Mucosa of rectum (tissue), 2 donors: ENCODE measurements at regions not wholly inside any gene's neighbourhood (a gene's known extent, or its start where the extent isn't known, plus 50 kb on each side); places are given as distances from the start of the nearest gene placed in this dataset.
"Not testable (repeated sequence)": the region's sequence is repeated elsewhere in the genome, so short reads cannot be mapped to it uniquely, and the experiment has no call there.

Experiments
- H3K27ac ChIP-seq, 2 donors: one replicate each; pipeline ENCODE4 v1.7.0; 2013; ENCODE audit warnings: inconsistent platforms in 2 of 2, low read depth in 2 of 2, low read length in 2 of 2
- H3K27me3 ChIP-seq, 2 donors: one replicate each; pipeline ENCODE4 v1.7.0; 2013; ENCODE audit warnings: low read length in 2 of 2; ENCODE audit not compliant: control insufficient read depth in 2 of 2, insufficient read depth in 2 of 2
- H3K36me3 ChIP-seq, 2 donors: one replicate each; pipeline ENCODE4 v1.7.0; 2013; ENCODE audit warnings: low read length in 2 of 2; ENCODE audit not compliant: control insufficient read depth in 2 of 2, insufficient read depth in 2 of 2
- H3K4me1 ChIP-seq, 2 donors: one replicate each; pipeline ENCODE4 v1.7.0; 2013; ENCODE audit warnings: low read length in 2 of 2, mild to moderate bottlenecking in 1 of 2; ENCODE audit not compliant: control insufficient read depth in 2 of 2, insufficient read depth in 2 of 2
- H3K4me3 ChIP-seq, 2 donors: one replicate each; pipeline ENCODE4 v1.7.0; 2013; ENCODE audit warnings: low read length in 2 of 2
- H3K9ac ChIP-seq, 2 donors: one replicate each; pipeline ENCODE4 v1.7.0; 2013; ENCODE audit warnings: low read length in 2 of 2, low read depth in 1 of 2, mild to moderate bottlenecking in 1 of 2
- H3K9me3 ChIP-seq, 2 donors: one replicate each; pipeline ENCODE4 v1.7.0; 2013; ENCODE audit warnings: low read length in 2 of 2; ENCODE audit not compliant: control insufficient read depth in 2 of 2
- donor health status: healthy.
- donor health status: Normal muscosa, but diverticular disease.

GRCh38 chr7:67917437-67917755 is 920.8 kb downstream of the TYW1 start:
- Histone ChIP-seq H3K9me3 (peaks cover 0 to 2% of the 10 kb centered on the region in 2 donors), H3K4me1 (no peaks in the 10 kb centered on the region), H3K27ac (no peak overlapping the region), H3K4me3 (no peak overlapping the region), H3K9ac (no peak overlapping the region), H3K27me3 (no peaks in the 10 kb centered on the region), H3K36me3 (no peaks in the 10 kb centered on the region)

DNA sequence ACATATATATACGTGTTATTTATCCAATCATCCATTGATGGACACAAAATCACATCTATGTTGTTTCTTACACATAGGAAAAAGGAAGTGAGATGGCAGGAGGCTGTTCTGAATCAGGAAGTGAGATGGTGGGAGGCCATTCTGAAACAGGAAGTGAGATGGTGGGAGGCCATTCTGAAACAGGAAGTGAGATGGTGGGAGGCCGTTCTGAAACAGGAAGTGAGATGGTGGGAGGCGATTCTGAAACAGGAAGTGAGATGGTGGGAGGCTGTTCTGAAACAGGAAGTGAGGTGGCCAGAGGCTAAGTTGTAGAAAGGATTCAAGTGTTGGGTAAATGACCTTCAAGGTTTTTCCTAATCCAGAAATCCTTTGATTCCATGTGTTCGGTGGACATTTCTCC is 921.5 kb downstream of the TYW1 start:
- peaks cover 0 to 2% of the 10 kb centered on the region in 2 donors for H3K9me3 ChIP-seq
- no peaks in the 10 kb centered on the region for H3K4me1 ChIP-seq

GRCh38 chr7:67923286-67923685 is 926.7 kb downstream of the TYW1 start:
- H3K9me3 ChIP-seq, result no peaks in the 10 kb centered on the region

More for the DNA sequence above, 921.5 kb downstream of the TYW1 start:
- Histone ChIP-seq H3K36me3 (no peaks in the 10 kb centered on the region), H3K27me3 (no peaks in the 10 kb centered on the region), H3K4me3 (peak overlapping the region in 1 of 2 donors; percentile 6), H3K27ac (no peak overlapping the region), H3K9ac (no peak overlapping the region)

GRCh38 chr7:67928141-67928540 is 931.5 kb downstream of the TYW1 start:
- no peak overlapping the region for H3K4me3 ChIP-seq
- H3K9ac ChIP-seq, result no peak overlapping the region
- H3K9me3 ChIP-seq, result no peaks in the 10 kb centered on the region
- H3K27ac ChIP-seq, result no peak overlapping the region
- no peaks in the 10 kb centered on the region for H3K36me3 ChIP-seq
- no peaks in the 10 kb centered on the region for H3K27me3 ChIP-seq
- H3K4me1 ChIP-seq, result no peaks in the 10 kb centered on the region

More at GRCh38 chr7:67923286-67923685, 926.7 kb downstream of the TYW1 start:
- Histone ChIP-seq H3K27ac (no peak overlapping the region), H3K4me1 (no peaks in the 10 kb centered on the region), H3K4me3 (no peak overlapping the region), H3K9ac (no peak overlapping the region), H3K36me3 (no peaks in the 10 kb centered on the region), H3K27me3 (no peaks in the 10 kb centered on the region)

DNA sequence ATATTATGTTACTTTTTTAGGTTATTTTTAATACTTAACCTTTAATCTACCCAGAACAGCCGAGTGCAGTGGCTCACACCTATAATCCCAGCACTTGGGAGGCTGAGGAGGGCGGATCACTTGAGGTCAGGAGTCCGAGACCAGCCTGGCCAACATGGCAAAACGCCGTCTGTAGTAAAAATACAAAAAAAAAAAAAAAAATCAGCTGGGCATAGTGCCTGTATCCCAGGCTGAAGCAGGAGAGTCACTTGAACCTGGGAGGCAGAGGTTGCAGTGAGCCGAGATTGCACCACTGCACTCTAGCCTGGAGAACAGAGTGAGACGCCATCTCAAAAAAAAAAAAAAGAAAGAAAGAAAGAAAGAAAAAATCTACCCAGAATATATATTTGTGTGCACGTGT is 939.8 kb downstream of the TYW1 start:
- not testable (repeated sequence) for H3K36me3 ChIP-seq, H3K9ac ChIP-seq, H3K27ac ChIP-seq, H3K9me3 ChIP-seq, H3K4me1 ChIP-seq, H3K27me3 ChIP-seq, H3K4me3 ChIP-seq

DNA sequence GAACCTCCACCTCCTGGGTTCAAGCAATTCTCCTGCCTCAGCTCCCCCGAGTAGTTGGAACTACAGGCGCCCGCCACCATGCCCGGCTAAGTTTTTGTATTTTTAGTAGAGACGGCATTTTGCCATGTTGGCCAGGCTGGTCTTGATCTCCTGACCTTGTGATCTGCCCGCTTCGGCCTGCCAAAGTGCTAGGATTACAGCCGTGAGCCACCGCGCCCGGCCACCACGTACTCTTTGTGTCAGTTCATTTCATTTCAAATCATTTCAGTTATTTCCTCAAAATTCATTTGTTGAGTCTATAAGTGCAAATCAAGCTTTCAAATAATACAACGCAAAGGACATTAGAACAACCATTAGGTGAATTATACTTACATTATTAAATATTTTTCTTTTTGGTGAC is 943.8 kb downstream of the TYW1 start:
- Histone ChIP-seq H3K27ac (no peak overlapping the region), H3K4me1 (no peaks in the 10 kb centered on the region), H3K9me3 (no peaks in the 10 kb centered on the region), H3K27me3 (no peaks in the 10 kb centered on the region), H3K36me3 (no peaks in the 10 kb centered on the region), H3K9ac (no peak overlapping the region), H3K4me3 (no peak overlapping the region)

- no peaks in the 10 kb centered on the region for H3K36me3 ChIP-seq
- H3K9ac ChIP-seq, result no peak overlapping the region
- no peaks in the 10 kb centered on the region for H3K27me3 ChIP-seq
- no peak overlapping the region for H3K4me3 ChIP-seq
- no peaks in the 10 kb centered on the region for H3K4me1 ChIP-seq
- no peaks in the 10 kb centered on the region for H3K9me3 ChIP-seq
- no peak overlapping the region for H3K27ac ChIP-seq
Observed at GRCh38 chr7:67947191-67947590, 950.6 kb downstream of the TYW1 start.

- no peak overlapping the region for H3K9ac ChIP-seq
- H3K27ac ChIP-seq, result no peak overlapping the region
- H3K36me3 ChIP-seq, result no peaks in the 10 kb centered on the region
- H3K9me3 ChIP-seq, result no peaks in the 10 kb centered on the region
- no peaks in the 10 kb centered on the region for H3K4me1 ChIP-seq
- no peaks in the 10 kb centered on the region for H3K27me3 ChIP-seq
- no peak overlapping the region for H3K4me3 ChIP-seq
Observed at GRCh38 chr7:67947646-67948045, 951.0 kb downstream of the TYW1 start.

DNA sequence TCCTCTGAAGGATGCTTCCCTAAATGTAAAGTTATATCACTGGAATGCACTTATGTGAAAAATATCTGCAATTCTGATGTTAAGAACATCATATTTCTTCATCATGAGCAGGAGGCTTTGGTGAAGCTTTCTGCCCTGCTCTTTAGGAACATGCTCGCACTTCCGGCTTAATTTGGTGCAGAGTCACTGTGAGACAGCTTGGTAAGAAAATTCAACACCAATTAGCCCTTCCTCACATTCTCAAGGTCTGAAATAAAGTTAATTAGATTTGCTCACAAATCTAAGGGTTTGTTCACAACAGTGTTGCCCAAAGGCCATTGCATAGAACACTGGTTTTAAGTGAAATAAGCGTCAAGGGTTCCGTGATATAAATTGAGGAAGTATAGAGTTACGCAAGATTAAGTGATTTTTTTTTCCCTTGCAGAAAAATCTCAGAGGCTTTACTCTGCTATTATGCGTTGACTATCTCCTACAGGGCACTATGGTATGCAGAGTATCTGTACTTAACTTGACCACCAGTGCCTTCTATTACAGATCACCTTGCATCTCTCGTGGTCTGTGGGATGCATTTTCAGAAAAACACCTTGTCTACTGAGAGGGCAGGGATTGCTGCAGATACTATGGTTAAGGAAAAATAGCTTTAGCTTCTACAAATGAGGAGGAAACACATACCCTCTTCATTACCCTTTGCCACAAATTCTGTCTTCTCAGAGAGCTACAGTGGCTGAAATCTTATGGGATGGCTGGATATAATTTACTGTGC is 953.9 kb downstream of the TYW1 start:
- H3K36me3 ChIP-seq, result no peaks in the 10 kb centered on the region
- no peak overlapping the region for H3K27ac ChIP-seq
- H3K9ac ChIP-seq, result no peak overlapping the region
- no peaks in the 10 kb centered on the region for H3K4me1 ChIP-seq
- H3K9me3 ChIP-seq, result no peaks in the 10 kb centered on the region
- no peak overlapping the region for H3K4me3 ChIP-seq
- no peaks in the 10 kb centered on the region for H3K27me3 ChIP-seq

DNA sequence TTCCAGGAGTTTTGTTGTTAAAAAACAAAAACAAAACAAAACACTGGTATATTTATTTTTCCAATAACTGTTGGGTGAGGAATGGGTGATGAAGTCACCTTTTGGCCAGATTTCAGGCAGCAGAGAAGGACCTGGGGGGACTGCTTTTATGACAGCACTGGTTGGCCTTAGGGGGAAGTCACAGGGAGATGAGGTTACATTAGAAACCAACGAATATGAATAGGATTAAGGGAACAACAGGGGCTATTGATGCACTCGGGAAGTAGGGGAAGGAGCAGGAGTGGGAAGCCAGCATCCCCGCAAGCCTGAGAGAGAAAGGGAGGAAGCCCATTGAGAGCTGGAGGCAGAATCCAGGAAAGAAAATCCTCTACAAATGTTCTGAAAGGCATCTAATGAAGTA is 958.4 kb downstream of the TYW1 start:
- no peak overlapping the region for H3K4me3 ChIP-seq
- H3K27ac ChIP-seq, result no peak overlapping the region
- no peaks in the 10 kb centered on the region for H3K36me3 ChIP-seq
- no peaks in the 10 kb centered on the region for H3K4me1 ChIP-seq
- H3K9ac ChIP-seq, result no peak overlapping the region
- H3K9me3 ChIP-seq, result no peaks in the 10 kb centered on the region
- H3K27me3 ChIP-seq, result no peaks in the 10 kb centered on the region

DNA sequence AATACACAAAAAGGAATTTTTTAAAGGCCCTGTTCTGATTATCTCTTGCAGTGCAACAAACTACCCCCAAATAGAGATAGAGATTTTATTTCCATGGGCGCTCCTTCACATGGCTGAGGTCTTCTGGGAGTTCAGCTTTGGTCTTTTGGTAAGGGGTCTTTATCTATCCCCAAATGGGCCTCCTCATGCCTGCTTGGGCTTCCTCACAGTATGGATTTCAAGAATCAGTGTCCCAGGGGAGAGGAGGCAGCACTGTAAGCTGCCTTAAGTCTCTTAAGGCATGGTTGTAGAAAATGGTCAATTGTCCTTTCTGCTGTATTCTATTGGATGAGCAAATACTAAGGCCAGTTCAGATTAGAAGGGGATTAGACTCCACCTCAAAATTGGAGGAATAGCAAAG is 966.2 kb downstream of the TYW1 start:
- Histone ChIP-seq H3K9me3 (no peaks in the 10 kb centered on the region), H3K36me3 (no peaks in the 10 kb centered on the region), H3K27me3 (no peaks in the 10 kb centered on the region), H3K4me1 (no peaks in the 10 kb centered on the region), H3K9ac (no peak overlapping the region), H3K27ac (no peak overlapping the region), H3K4me3 (no peak overlapping the region)
